HCT116 (cell line): ENCODE measurements at regions not wholly inside any gene's neighbourhood (a gene's known extent, or its start where the extent isn't known, plus 50 kb on each side); places are given as distances from the start of the nearest gene placed in this dataset.
"Not testable (repeated sequence)": the region's sequence is repeated elsewhere in the genome, so short reads cannot be mapped to it uniquely, and the experiment has no call there.

Experiments used
- ATAC-seq: fragments of 200-7000 bp; cut with Tn5 transposase; 2 replicates; pipeline ENCODE4 v1.9.1; 2020; ENCODE audit warnings: mild to moderate bottlenecking, moderate library complexity
- BruUV-seq: library from RNA; stranded (reverse); fragments of 400-500 nt; replicated peaks from 2 replicates; lab custom pipeline; 2021; lab: Mats Ljungman, UMichigan
- CTCF ChIA-PET: fragments of 300-600 bp; sonication (Branson Sonifier 250); formaldehyde crosslinking; loops from one replicate; lab custom pipeline; 2021; ENCODE audit warnings: antibody characterized with exemption; lab: Charles Lee
- POLR2A ChIA-PET: fragments of 300-600, 350-600 bp; sonication (Branson Sonifier 250); formaldehyde crosslinking; loops from one replicate; lab custom pipeline; 2021; ENCODE audit warnings: antibody characterized with exemption; lab: Charles Lee
- RAD21 ChIA-PET, 2 experiments: fragments of 300-600 bp; sonication (Branson Sonifier 250); formaldehyde crosslinking; loops; one replicate each; lab custom pipeline; 2023; ENCODE audit warnings: low total read pairs in 2 of 2; ENCODE audit not compliant: uncharacterized antibody in 2 of 2, unreplicated experiment in 2 of 2, low non-redundant PET in 1 of 2; lab: Charles Lee
- DNase-seq: peaks from one replicate; pipeline ENCODE4 v3.0.0-alpha.2; 2010; ENCODE audit warnings: low read depth, low spot score
- H2AFZ ChIP-seq: fragments of 200-600 bp; shearing (Covaris generic), sonication (generic); 2 replicates; pipeline ENCODE4 v1.6.1; 2017; ENCODE audit warnings: low read depth, mixed run types, mixed read lengths, antibody characterized with exemption, low read length; ENCODE audit not compliant: poor library complexity, severe bottlenecking
- H3K27ac ChIP-seq: 2 replicates; pipeline ENCODE4 v1.5.1; 2012; ENCODE audit warnings: low read depth, low read length
- H3K27me3 ChIP-seq: fragments of 200-600 bp; sonication (generic); 2 replicates; pipeline ENCODE4 v1.6.1; 2016; ENCODE audit warnings: mixed run types, low read length, mixed read lengths; ENCODE audit not compliant: insufficient read depth
- H3K36me3 ChIP-seq, 2 experiments: fragments of 200-500 bp in 1 of 2; fragments of 200-600 bp in 1 of 2; sonication (Bioruptor generic) in 1 of 2; sonication (generic) in 1 of 2; 2 replicates each; pipeline versions ENCODE4 v1.5.1 to v1.6.1; 2014 to 2016; ENCODE audit warnings: low read length in 2 of 2, inconsistent platforms in 1 of 2, mixed read lengths in 1 of 2, mixed run types in 1 of 2; ENCODE audit not compliant: insufficient read depth in 2 of 2, control insufficient read depth in 1 of 2
- H3K4me1 ChIP-seq, 2 experiments: fragments of 200-600 bp in 1 of 2; sonication (generic) in 1 of 2; 2 replicates each; pipeline versions ENCODE4 v1.5.1 to v1.6.1; 2012 to 2017; ENCODE audit warnings: low read length in 2 of 2, inconsistent platforms in 1 of 2, mild to moderate bottlenecking in 1 of 2, mixed read lengths in 1 of 2, mixed run types in 1 of 2, moderate library complexity in 1 of 2; ENCODE audit not compliant: insufficient read depth in 2 of 2, control insufficient read depth in 1 of 2
- H3K4me2 ChIP-seq: fragments of 200-600 bp; sonication (generic); 2 replicates; pipeline ENCODE4 v1.6.1; 2017; ENCODE audit warnings: mixed run types, low read length, mixed read lengths
- H3K4me3 ChIP-seq, 2 experiments: fragments of 200-600 bp in 1 of 2; sonication (generic) in 1 of 2; replicated peaks in 1 of 2; 2 replicates each; pipeline ENCODE4 v1.5.1; 2011 to 2016; ENCODE audit warnings: low read length in 2 of 2, control low read depth in 1 of 2, low read depth in 1 of 2, mild to moderate bottlenecking in 1 of 2, mixed read lengths in 1 of 2, mixed run types in 1 of 2
- H3K79me2 ChIP-seq: fragments of 200-600 bp; sonication (generic); 2 replicates; pipeline ENCODE4 v1.6.1; 2017; ENCODE audit warnings: mild to moderate bottlenecking, mixed run types, low read length, moderate library complexity, mixed read lengths; ENCODE audit not compliant: insufficient read depth
- H3K9ac ChIP-seq: fragments of 200-600 bp; sonication (generic); 2 replicates; pipeline ENCODE4 v1.6.1; 2016; ENCODE audit warnings: low read length, mixed read lengths
- H3K9me2 ChIP-seq: fragments of 200-600 bp; sonication (generic), shearing (Covaris generic); 2 replicates; pipeline ENCODE4 v1.6.1; 2017; ENCODE audit warnings: mixed run types, mild to moderate bottlenecking, moderate library complexity; ENCODE audit not compliant: insufficient read depth
- H3K9me3 ChIP-seq, 2 experiments: fragments of 200-500 bp in 1 of 2; fragments of 200-600 bp in 1 of 2; sonication (Bioruptor generic) in 1 of 2; sonication (generic) in 1 of 2; 2 replicates each; pipeline ENCODE4 v1.6.1; 2014 to 2017; ENCODE audit warnings: low read length in 2 of 2, mixed read lengths in 2 of 2, inconsistent platforms in 1 of 2, low read depth in 1 of 2, mild to moderate bottlenecking in 1 of 2, mixed run types in 1 of 2, moderate library complexity in 1 of 2; ENCODE audit not compliant: control insufficient read depth in 1 of 2, insufficient read depth in 1 of 2
- H4K20me1 ChIP-seq: fragments of 200-600 bp; sonication (generic), shearing (Covaris generic); 2 replicates; pipeline ENCODE4 v1.6.1; 2017; ENCODE audit warnings: mixed run types, mild to moderate bottlenecking, moderate library complexity; ENCODE audit not compliant: insufficient read depth
- CBX3 ChIP-seq: IDR thresholded peaks from 2 replicates; pipeline ENCODE4 v1.6.1; 2012; ENCODE audit warnings: low read depth
- ELF1 ChIP-seq: IDR thresholded peaks from 2 replicates; pipeline ENCODE4 v1.6.1; 2012; ENCODE audit warnings: low read depth, borderline replicate concordance
- EZH2 ChIP-seq: fragments of 200-600 bp; sonication (generic); IDR thresholded peaks from 2 replicates; pipeline ENCODE4 v1.6.1; 2017; ENCODE audit warnings: antibody characterized with exemption, mixed run types
- MAX ChIP-seq: IDR thresholded peaks from 2 replicates; pipeline ENCODE4 v1.6.1; 2012
- REST ChIP-seq: IDR thresholded peaks from 2 replicates; pipeline ENCODE4 v1.6.1; 2012; ENCODE audit warnings: low read depth
- SIN3A ChIP-seq: IDR thresholded peaks from 2 replicates; pipeline ENCODE4 v1.6.1; 2012; ENCODE audit warnings: low read depth
- SRF ChIP-seq: IDR thresholded peaks from 2 replicates; pipeline ENCODE4 v1.6.1; 2012; ENCODE audit warnings: low read depth
- YY1 ChIP-seq: IDR thresholded peaks from 2 replicates; pipeline ENCODE4 v1.6.1; 2011; ENCODE audit warnings: low read length, low read depth, moderate library complexity, mild to moderate bottlenecking; ENCODE audit not compliant: insufficient replicate concordance; ENCODE audit errors: extremely low read depth
- intact Hi-C: fragments of 100-400 bp; cut with micrococcal nuclease; formaldehyde crosslinking; loops from 2 replicates; pipeline ENCODE4 v1.10.0; 2022

GRCh38 chr7:69445541-69445940 lies 152.7 kb upstream of the AUTS2 start:
- DNase-seq: no peak
- RAD21 ChIA-PET: no interaction called here
- ATAC-seq: no peak
- H3K9me3 ChIP-seq: peaks cover 0 to 21% of the 10 kb centered on the region in 2 experiments; a peak in 2 of 4 replicates
- TF ChIP-seq REST: no peak
- TF ChIP-seq YY1: no peak
- no peak for TF ChIP-seq ELF1
- TF ChIP-seq SIN3A: no peak
- no peak for TF ChIP-seq EZH2
- TF ChIP-seq SRF: no peak
- no peak for TF ChIP-seq CBX3
- TF ChIP-seq MAX: no peak
- TF ChIP-seq, all 23 proteins: peak for 0
- no peak overlapping the region for H3K9ac ChIP-seq
- H3K27me3 ChIP-seq: no peaks in the 10 kb centered on the region
- no peaks in the 10 kb centered on the region for H3K9me2 ChIP-seq
- ChIA-PET POLR2A (no interaction called here), CTCF (no interaction called here)
- BruUV-seq: no TSS peak
- H4K20me1 ChIP-seq: no peaks in the 10 kb centered on the region
- no peak overlapping the region for H3K4me2 ChIP-seq
- no peak overlapping the region for H3K27ac ChIP-seq
- intact Hi-C loops: no loop called here
- no peaks in the 10 kb centered on the region for H3K36me3 ChIP-seq
- H3K79me2 ChIP-seq: no peaks in the 10 kb centered on the region
- no peaks in the 10 kb centered on the region for H3K4me1 ChIP-seq
- no peak overlapping the region for H2AFZ ChIP-seq
- H3K4me3 ChIP-seq: no peak overlapping the region

- H3K79me2 ChIP-seq, H3K9ac ChIP-seq, H3K36me3 ChIP-seq, H3K27me3 ChIP-seq, H3K4me2 ChIP-seq, DNase-seq, H4K20me1 ChIP-seq, CTCF ChIA-PET, H3K27ac ChIP-seq, H3K4me1 ChIP-seq, H3K4me3 ChIP-seq, H2AFZ ChIP-seq, ATAC-seq, POLR2A ChIA-PET, H3K9me2 ChIP-seq, intact Hi-C loops, BruUV-seq, RAD21 ChIA-PET: not testable (repeated sequence)
- H3K9me3 ChIP-seq: peaks cover 0 to 21% of the 10 kb centered on the region in 2 experiments; a peak in 2 of 4 replicates
These were observed 152.1 kb upstream of the AUTS2 start for GRCh38 chr7:69446213-69446612.
